Uterus (tissue), 2 donors: ENCODE measurements at regions not wholly inside any gene's neighbourhood (a gene's known extent, or its start where the extent isn't known, plus 50 kb on each side); places are given as distances from the start of the nearest gene placed in this dataset.

Experiments
- POLR2A ChIP-seq, 2 donors: fragments of 450-650 bp; IDR thresholded peaks; one replicate each; pipeline ENCODE4 v1.6.1; 2016; ENCODE audit warnings: antibody characterized with exemption in 2 of 2, mild to moderate bottlenecking in 1 of 2, moderate library complexity in 1 of 2
- TF ChIP-seq, protein P1 (sequence below), 4 experiments: fragments of 200-600 bp in 2 of 4; fragments of 450-650 bp in 2 of 4; sonication (generic) in 2 of 4; IDR thresholded peaks; one replicate each; pipeline ENCODE4 v1.5.1; 2016 to 2019; ENCODE audit warnings: antibody characterized with exemption in 4 of 4, mild to moderate bottlenecking in 2 of 4, moderate library complexity in 1 of 4

- TF ChIP-seq, protein P1, sequence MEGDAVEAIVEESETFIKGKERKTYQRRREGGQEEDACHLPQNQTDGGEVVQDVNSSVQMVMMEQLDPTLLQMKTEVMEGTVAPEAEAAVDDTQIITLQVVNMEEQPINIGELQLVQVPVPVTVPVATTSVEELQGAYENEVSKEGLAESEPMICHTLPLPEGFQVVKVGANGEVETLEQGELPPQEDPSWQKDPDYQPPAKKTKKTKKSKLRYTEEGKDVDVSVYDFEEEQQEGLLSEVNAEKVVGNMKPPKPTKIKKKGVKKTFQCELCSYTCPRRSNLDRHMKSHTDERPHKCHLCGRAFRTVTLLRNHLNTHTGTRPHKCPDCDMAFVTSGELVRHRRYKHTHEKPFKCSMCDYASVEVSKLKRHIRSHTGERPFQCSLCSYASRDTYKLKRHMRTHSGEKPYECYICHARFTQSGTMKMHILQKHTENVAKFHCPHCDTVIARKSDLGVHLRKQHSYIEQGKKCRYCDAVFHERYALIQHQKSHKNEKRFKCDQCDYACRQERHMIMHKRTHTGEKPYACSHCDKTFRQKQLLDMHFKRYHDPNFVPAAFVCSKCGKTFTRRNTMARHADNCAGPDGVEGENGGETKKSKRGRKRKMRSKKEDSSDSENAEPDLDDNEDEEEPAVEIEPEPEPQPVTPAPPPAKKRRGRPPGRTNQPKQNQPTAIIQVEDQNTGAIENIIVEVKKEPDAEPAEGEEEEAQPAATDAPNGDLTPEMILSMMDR (IDR thresholded peaks at IDR 0.05): no peak
- no peak for TF ChIP-seq POLR2A (IDR thresholded peaks at IDR 0.05)
These were observed 73.8 kb upstream of the MIR17HG start for GRCh38 chr13:91273675-91274074.
